B cell (primary cell): ENCODE measurements at regions not wholly inside any gene's neighbourhood (a gene's known extent, or its start where the extent isn't known, plus 50 kb on each side); places are given as distances from the start of the nearest gene placed in this dataset.
A peak's percentile ranks its signal among the peaks of the same experiment; 100 is the strongest.

ENCODE experiments used
- ATAC-seq: fragments of 200-7000 bp; cut with Tn5 transposase; one replicate; pipeline ENCODE4 v1.10.0; 2021; ENCODE audit warnings: low read depth, mild to moderate bottlenecking, moderate number of reproducible peaks, moderate library complexity
- CTCF ChIA-PET: fragments of 350-600 bp; sonication (Branson Sonifier 250); formaldehyde crosslinking; loops from one replicate; lab custom pipeline; 2021; ENCODE audit warnings: antibody characterized with exemption, inconsistent platforms; lab: Charles Lee
- POLR2A ChIA-PET: fragments of 350-600 bp; sonication (Branson Sonifier 250); formaldehyde crosslinking; loops from one replicate; lab custom pipeline; 2021; ENCODE audit warnings: antibody characterized with exemption; lab: Charles Lee
- DNase-seq: peaks from one replicate; pipeline ENCODE4 v3.0.0; 2013
- H2AFZ ChIP-seq: 2 replicates; pipeline ENCODE4 v1.6.1; 2012; ENCODE audit warnings: mild to moderate bottlenecking, low read depth, low read length; ENCODE audit not compliant: insufficient read depth, poor library complexity, severe bottlenecking
- H3K27ac ChIP-seq, 2 donors: 1 replicate in 1 of 2; 2 replicates in 1 of 2; pipeline ENCODE4 v1.5.1; 2012 to 2013; ENCODE audit warnings: low read length in 2 of 2, mild to moderate bottlenecking in 2 of 2, moderate library complexity in 1 of 2
- H3K27me3 ChIP-seq, 4 experiments: fragments of 200-600 bp in 1 of 4; sonication (generic) in 1 of 4; replicated peaks in 1 of 4; 1 replicate in 2 of 4; 2 replicates in 2 of 4; pipeline versions ENCODE4 v1.6.1 to v1.7.0; 2013 to 2016; ENCODE audit warnings: low read length in 3 of 4, mild to moderate bottlenecking in 2 of 4, mixed read lengths in 1 of 4, moderate library complexity in 1 of 4; ENCODE audit not compliant: insufficient read depth in 4 of 4, control insufficient read depth in 3 of 4; ENCODE audit errors: control extremely low read depth in 1 of 4
- H3K36me3 ChIP-seq, 2 experiments: replicated peaks in 1 of 2; 1 replicate in 1 of 2; 2 replicates in 1 of 2; pipeline versions ENCODE4 v1.6.1 to v1.7.1; 2013; ENCODE audit warnings: low read length in 1 of 2; ENCODE audit not compliant: insufficient read depth in 2 of 2, control insufficient read depth in 1 of 2; ENCODE audit errors: control extremely low read depth in 1 of 2, extremely low read depth in 1 of 2
- H3K4me1 ChIP-seq, 2 donors: fragments of 200-600 bp in 1 of 2; sonication (generic) in 1 of 2; 1 replicate in 1 of 2; 2 replicates in 1 of 2; pipeline versions ENCODE4 v1.5.1 to v1.6.1; 2013 to 2017; ENCODE audit warnings: low read length in 2 of 2; ENCODE audit not compliant: control insufficient read depth in 2 of 2, insufficient read depth in 2 of 2
- H3K4me2 ChIP-seq: replicated peaks from 2 replicates; pipeline ENCODE3; 2012; ENCODE audit warnings: mild to moderate bottlenecking, low read depth, low read length; ENCODE audit not compliant: poor library complexity, severe bottlenecking
- H3K4me3 ChIP-seq, 5 experiments: fragments of 200-600 bp in 1 of 5; sonication (generic) in 1 of 5; 1 replicate in 3 of 5; 2 replicates in 2 of 5; pipeline versions ENCODE4 v1.5.1 to v1.7.0; 2011 to 2016; ENCODE audit warnings: low read length in 4 of 5, mild to moderate bottlenecking in 4 of 5, low read depth in 2 of 5, control low read depth in 1 of 5, moderate library complexity in 1 of 5; ENCODE audit not compliant: insufficient read depth in 1 of 5; ENCODE audit errors: control extremely low read depth in 1 of 5, extremely low read depth in 1 of 5
- H3K79me2 ChIP-seq: fragments of 200-600 bp; sonication (generic); one replicate; pipeline ENCODE4 v1.6.0; 2016; ENCODE audit warnings: low read length; ENCODE audit not compliant: control insufficient read depth, insufficient read depth
- H3K9ac ChIP-seq: fragments of 200-600 bp; sonication (generic); 2 replicates; pipeline ENCODE4 v1.6.1; 2017; ENCODE audit warnings: mild to moderate bottlenecking, low read length, moderate library complexity
- H3K9me3 ChIP-seq, 3 donors: one replicate each; pipeline versions ENCODE4 v1.6.1 to v1.7.1; 2013; ENCODE audit warnings: low read length in 2 of 3; ENCODE audit not compliant: control insufficient read depth in 2 of 3, insufficient read depth in 1 of 3; ENCODE audit errors: control extremely low read depth in 1 of 3
- H4K20me1 ChIP-seq: 2 replicates; pipeline ENCODE4 v1.6.0; 2012; ENCODE audit warnings: mild to moderate bottlenecking, low read length; ENCODE audit not compliant: insufficient read depth, control insufficient read depth, poor library complexity, severe bottlenecking
- H3K27ac Mint-ChIP-seq: one replicate; pipeline ENCODE4 v1.8.0; 2021; ENCODE audit warnings: mixed read lengths
- H3K27me3 Mint-ChIP-seq: one replicate; pipeline ENCODE4 v1.8.0; 2021; ENCODE audit warnings: mixed read lengths
- H3K4me1 Mint-ChIP-seq: one replicate; pipeline ENCODE4 v1.8.0; 2021; ENCODE audit warnings: mixed read lengths
- H3K4me3 Mint-ChIP-seq: one replicate; pipeline ENCODE4 v1.8.0; 2021; ENCODE audit warnings: mixed read lengths
- H3K9me3 Mint-ChIP-seq: one replicate; pipeline ENCODE4 v1.8.0; 2022; ENCODE audit warnings: mixed read lengths; ENCODE audit not compliant: insufficient read depth
- CTCF ChIP-seq: fragments of 200-600 bp; IDR thresholded peaks from one replicate; pipeline ENCODE4 v1.8.0; 2022; ENCODE audit warnings: antibody characterized with exemption, mild to moderate bottlenecking
- EZH2 ChIP-seq: IDR thresholded peaks from 2 replicates; pipeline ENCODE4 v1.6.1; 2012; ENCODE audit warnings: borderline replicate concordance, low read depth, mild to moderate bottlenecking, moderate library complexity, low read length; ENCODE audit not compliant: insufficient read depth, poor library complexity, severe bottlenecking
- WGBS: methylation state at CpG from one replicate; pipeline ENCODE4 v1.1.5; 2013; ENCODE audit warnings: missing lambda C conversion rate; ENCODE audit not compliant: insufficient coverage; 5-methylcytosine and 5-hydroxymethylcytosine counted together
- intact Hi-C: fragments of 100-400 bp; cut with micrococcal nuclease; formaldehyde crosslinking; loops from one replicate; pipeline ENCODE4 v1.10.0; 2022

- Mint-ChIP-seq H3K27ac (no peak overlapping the region), H3K4me3 (no peak overlapping the region), H3K27me3 (peaks cover 22% of the 10 kb centered on the region), H3K9me3 (no peaks in the 10 kb centered on the region), H3K4me1 (peaks cover 2% of the 10 kb centered on the region)
- intact Hi-C loops, result no loop called here
- WGBS, result 64% methylated on average over 6 of the region's 11 CpGs
- H3K27ac ChIP-seq, result no peak overlapping the region
- no peaks in the 10 kb centered on the region for H4K20me1 ChIP-seq
- H3K4me2 ChIP-seq, result peak overlapping the region; percentile 20
- H3K79me2 ChIP-seq, result no peaks in the 10 kb centered on the region
- H3K4me3 ChIP-seq, result peak overlapping the region in 1 of 5 experiments; percentile 71
- ATAC-seq (no peak), DNase-seq (no peak)
- H3K9ac ChIP-seq, result no peak overlapping the region
- no peaks in the 10 kb centered on the region for H3K36me3 ChIP-seq
- no peak for TF ChIP-seq EZH2
- TF ChIP-seq CTCF, result no peak
- POLR2A ChIA-PET, result interaction anchor here (0.7 kb wide), 1 partner anchor 31 kb away, joined by 7 read pairs; no protein-coding TSS in a partner anchor
- peak overlapping the region; percentile 51 for H2AFZ ChIP-seq
- peaks cover 0 to 4% (median 0%) of the 10 kb centered on the region in 3 donors for H3K9me3 ChIP-seq
- peaks cover 0 to 2% (median 0%) of the 10 kb centered on the region in 4 experiments for H3K27me3 ChIP-seq
- H3K4me1 ChIP-seq, result peaks cover 0 to 2% of the 10 kb centered on the region in 2 donors
- CTCF ChIA-PET, result interaction anchor here (0.7 kb wide), 1 partner anchor 34 kb away, joined by 3 read pairs; no protein-coding TSS in a partner anchor
These were observed 173.7 kb downstream of the ZBTB18 start for GRCh38 chr1:244224487-244225430.

- no peak overlapping the region for H3K9ac ChIP-seq
- peaks cover 0 to 10% (median 0%) of the 10 kb centered on the region in 3 donors for H3K9me3 ChIP-seq
- WGBS, result no CpG with 5 or more reads among the region's 3 CpGs
- Mint-ChIP-seq H3K27ac (no peak overlapping the region), H3K9me3 (no peaks in the 10 kb centered on the region), H3K4me1 (peaks cover 2% of the 10 kb centered on the region), H3K4me3 (no peak overlapping the region), H3K27me3 (peaks cover 15% of the 10 kb centered on the region)
- no peak overlapping the region for H3K4me3 ChIP-seq
- no peak for ATAC-seq
- peaks cover 0 to 2% (median 0%) of the 10 kb centered on the region in 4 experiments for H3K27me3 ChIP-seq
- CTCF ChIA-PET, result no interaction called here
- no peak for TF ChIP-seq CTCF
- TF ChIP-seq EZH2, result no peak
- POLR2A ChIA-PET, result no interaction called here
- intact Hi-C loops, result no loop called here
- DNase-seq, result no peak
- no peaks in the 10 kb centered on the region for H3K79me2 ChIP-seq
- no peaks in the 10 kb centered on the region for H4K20me1 ChIP-seq
- no peak overlapping the region for H2AFZ ChIP-seq
- H3K36me3 ChIP-seq, result no peaks in the 10 kb centered on the region
- no peak overlapping the region for H3K4me2 ChIP-seq
- H3K4me1 ChIP-seq, result peaks cover 0 to 2% of the 10 kb centered on the region in 2 donors
- no peak overlapping the region for H3K27ac ChIP-seq
These were observed 175.4 kb downstream of the ZBTB18 start for GRCh38 chr1:244226435-244226834.
